ENCODE measurements at regions not wholly inside any gene's neighbourhood (a gene's known extent, or its start where the extent isn't known, plus 50 kb on each side); places are given as distances from the start of the nearest gene placed in this dataset.

DNA sequence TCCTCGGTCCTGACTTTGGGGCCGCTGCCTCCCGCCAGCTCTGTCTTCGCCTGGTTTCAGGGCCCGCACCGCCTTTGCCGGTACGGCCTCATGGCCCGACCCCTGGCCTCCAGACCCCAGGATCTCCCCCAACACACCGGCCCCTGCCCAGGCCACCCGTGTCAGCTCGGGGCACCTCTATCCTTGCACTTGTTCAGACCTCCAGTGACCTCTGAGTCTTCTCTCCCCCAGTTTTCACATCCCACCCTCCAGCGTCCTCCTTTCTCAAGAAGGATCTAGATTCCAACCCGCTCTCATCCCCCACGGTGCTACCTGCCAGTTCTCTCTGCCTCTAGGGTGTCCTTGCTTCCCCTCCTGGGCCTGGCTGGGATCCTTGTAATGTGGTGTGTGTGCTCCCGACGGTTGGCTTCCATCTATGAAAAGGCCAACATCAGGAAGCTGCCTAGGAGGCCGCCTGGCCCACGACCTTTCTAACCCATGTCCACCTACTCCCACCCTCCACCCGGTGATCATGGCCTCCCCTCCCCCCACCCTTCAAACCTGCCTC, 61.1 kb downstream of the SPATA31C2 start:
- H3K9ac ChIP-seq (ENCODE audit: low read length), result no peak overlapping the region
- H3K27me3 ChIP-seq (ENCODE audit: control insufficient read depth in 1 of 2, insufficient read depth in 2 of 2, low read length in 2 of 2), result no peaks in the 10 kb centered on the region
- H3K4me1 ChIP-seq (ENCODE audit: insufficient read depth, low read length), result peaks cover 6% of the 10 kb centered on the region
- H3K4me3 ChIP-seq (ENCODE audit: low read depth in 1 of 2, low read length in 2 of 2), result peak overlapping the region; percentile 74 to 77
- peak overlapping the region; percentile 85 for H3K27ac ChIP-seq (ENCODE audit: low read depth, low read length)
- no peaks in the 10 kb centered on the region for H3K36me3 ChIP-seq (ENCODE audit: insufficient read depth, low read length)
- no peaks in the 10 kb centered on the region for H3K9me3 ChIP-seq (ENCODE audit: low read length)

DNA sequence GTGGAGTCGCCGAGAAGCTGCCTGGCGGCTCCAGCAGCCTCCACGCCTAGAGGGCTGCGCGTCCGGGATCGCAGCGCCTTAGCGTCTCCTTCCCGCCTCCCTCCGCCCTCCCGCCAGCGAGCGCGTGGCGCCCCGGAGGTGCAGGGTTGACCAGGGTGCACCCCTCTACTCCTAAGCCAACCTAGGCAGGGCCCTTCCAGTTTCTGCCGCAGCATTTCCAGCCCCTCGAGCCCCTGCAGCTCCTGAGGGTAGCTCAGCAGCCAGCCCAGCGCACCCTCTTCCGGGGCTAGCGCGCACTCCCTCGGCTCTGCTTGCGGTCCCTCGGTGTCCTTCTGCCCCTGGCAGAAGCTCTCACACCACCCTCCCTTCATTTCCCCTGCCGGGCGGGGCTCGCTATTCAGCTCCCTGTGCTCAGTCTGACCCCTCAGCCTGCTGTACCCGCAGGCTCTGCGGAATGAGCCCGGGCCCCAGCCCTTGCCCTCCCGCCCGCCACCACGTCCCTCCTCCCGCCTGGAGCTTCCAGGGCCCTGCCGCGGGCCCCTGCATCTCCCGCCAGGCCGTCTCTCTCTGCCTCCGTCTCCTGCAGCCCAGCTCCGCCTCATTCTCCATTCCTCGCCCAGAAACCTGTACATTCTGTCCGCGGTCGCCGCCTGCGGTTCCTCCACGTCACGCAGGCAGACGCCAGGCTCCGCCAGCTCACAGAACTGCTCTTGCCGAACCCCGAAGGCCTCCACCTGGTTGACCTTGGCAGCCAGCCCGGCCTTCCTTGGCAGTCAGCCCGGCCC, 61.8 kb downstream of the SPATA31C2 start:
- Histone ChIP-seq H3K4me1 (ENCODE audit: insufficient read depth, low read length) (peaks cover 6% of the 10 kb centered on the region), H3K9me3 (ENCODE audit: low read length) (no peaks in the 10 kb centered on the region), H3K9ac (ENCODE audit: low read length) (peak overlapping the region; percentile 13), H3K36me3 (ENCODE audit: insufficient read depth, low read length) (no peaks in the 10 kb centered on the region), H3K27me3 (ENCODE audit: control insufficient read depth in 1 of 2, insufficient read depth in 2 of 2, low read length in 2 of 2) (no peaks in the 10 kb centered on the region), H3K4me3 (ENCODE audit: low read depth in 1 of 2, low read length in 2 of 2) (peak overlapping the region; percentile 74 to 77), H3K27ac (ENCODE audit: low read depth, low read length) (peak overlapping the region; percentile 85)

DNA sequence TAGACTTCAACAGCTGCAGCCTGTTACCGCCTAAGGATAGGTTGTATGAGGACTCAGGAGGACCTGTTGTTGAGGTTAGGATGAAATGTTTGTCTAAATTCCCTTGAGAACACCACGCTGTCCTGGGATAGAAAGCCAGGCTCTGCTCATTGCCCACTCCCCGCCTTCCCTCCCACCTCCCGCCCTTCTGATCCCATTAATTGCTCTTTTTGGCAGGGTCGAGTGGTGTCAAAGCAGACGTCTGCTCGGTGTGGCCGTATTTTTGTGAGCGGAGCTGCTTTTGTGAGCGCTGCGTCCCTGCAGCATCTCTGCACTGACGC, 62.3 kb downstream of the SPATA31C2 start:
- Histone ChIP-seq H3K9me3 (ENCODE audit: low read length) (no peaks in the 10 kb centered on the region), H3K27ac (ENCODE audit: low read depth, low read length) (peak overlapping the region; percentile 49), H3K4me1 (ENCODE audit: insufficient read depth, low read length) (peaks cover 6% of the 10 kb centered on the region), H3K36me3 (ENCODE audit: insufficient read depth, low read length) (no peaks in the 10 kb centered on the region), H3K9ac (ENCODE audit: low read length) (peak overlapping the region; percentile 13), H3K4me3 (ENCODE audit: low read depth in 1 of 2, low read length in 2 of 2) (peak overlapping the region; percentile 74 to 77), H3K27me3 (ENCODE audit: control insufficient read depth in 1 of 2, insufficient read depth in 2 of 2, low read length in 2 of 2) (no peaks in the 10 kb centered on the region)

DNA sequence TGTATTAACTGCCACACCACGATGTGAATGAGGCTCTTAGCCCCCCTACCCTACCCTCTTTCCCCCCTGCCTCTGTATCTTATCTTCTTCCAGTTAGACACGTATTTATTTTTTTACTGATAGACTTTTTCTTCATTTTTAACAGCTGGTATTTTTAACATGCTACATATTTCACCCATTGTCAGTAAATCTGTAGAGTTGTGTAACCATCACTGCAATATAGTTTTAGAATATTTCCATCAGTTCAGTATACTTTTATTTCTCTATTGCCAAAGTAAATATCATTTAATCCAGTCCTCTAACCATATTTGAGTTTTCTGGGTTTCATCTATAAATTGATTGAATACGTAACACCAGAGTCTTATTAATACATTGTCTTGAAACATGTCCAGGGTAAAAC, 62.8 kb downstream of the SPATA31C2 start:
- H3K36me3 ChIP-seq (ENCODE audit: insufficient read depth, low read length), result no peaks in the 10 kb centered on the region
- no peaks in the 10 kb centered on the region for H3K27me3 ChIP-seq (ENCODE audit: control insufficient read depth in 1 of 2, insufficient read depth in 2 of 2, low read length in 2 of 2)
- H3K9me3 ChIP-seq (ENCODE audit: low read length), result no peaks in the 10 kb centered on the region
- peak overlapping the region; percentile 13 for H3K9ac ChIP-seq (ENCODE audit: low read length)
- peak overlapping the region; percentile 49 for H3K27ac ChIP-seq (ENCODE audit: low read depth, low read length)
- H3K4me1 ChIP-seq (ENCODE audit: insufficient read depth, low read length), result peaks cover 6% of the 10 kb centered on the region
- peak overlapping the region in 1 of 2 donors; percentile 77 for H3K4me3 ChIP-seq (ENCODE audit: low read depth in 1 of 2, low read length in 2 of 2)

DNA sequence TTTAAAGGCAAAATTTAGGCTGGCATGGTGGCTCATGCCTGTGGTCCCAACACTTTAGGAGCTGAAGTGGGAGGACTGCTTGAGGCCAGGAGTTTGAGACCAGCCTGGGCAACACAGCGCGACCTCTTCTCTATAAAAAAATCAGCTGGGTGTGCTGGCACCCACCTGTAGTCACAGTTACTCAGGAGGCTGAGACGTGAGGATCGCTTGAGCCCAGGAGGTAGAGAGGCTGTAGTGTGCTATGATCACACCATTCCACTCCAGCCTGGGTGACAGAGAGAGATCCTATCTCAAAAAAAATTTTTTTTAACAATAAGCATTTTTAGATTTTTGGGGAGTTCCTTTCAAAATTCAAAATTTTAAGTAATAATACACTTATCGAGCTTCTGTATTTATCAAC, 63.3 kb downstream of the SPATA31C2 start:
- Histone ChIP-seq H3K27ac (ENCODE audit: low read depth, low read length) (no peak overlapping the region), H3K9me3 (ENCODE audit: low read length) (no peaks in the 10 kb centered on the region), H3K4me3 (ENCODE audit: low read depth in 1 of 2, low read length in 2 of 2) (no peak overlapping the region), H3K36me3 (ENCODE audit: insufficient read depth, low read length) (no peaks in the 10 kb centered on the region), H3K9ac (ENCODE audit: low read length) (no peak overlapping the region), H3K4me1 (ENCODE audit: insufficient read depth, low read length) (peaks cover 6% of the 10 kb centered on the region), H3K27me3 (ENCODE audit: control insufficient read depth in 1 of 2, insufficient read depth in 2 of 2, low read length in 2 of 2) (no peaks in the 10 kb centered on the region)

DNA sequence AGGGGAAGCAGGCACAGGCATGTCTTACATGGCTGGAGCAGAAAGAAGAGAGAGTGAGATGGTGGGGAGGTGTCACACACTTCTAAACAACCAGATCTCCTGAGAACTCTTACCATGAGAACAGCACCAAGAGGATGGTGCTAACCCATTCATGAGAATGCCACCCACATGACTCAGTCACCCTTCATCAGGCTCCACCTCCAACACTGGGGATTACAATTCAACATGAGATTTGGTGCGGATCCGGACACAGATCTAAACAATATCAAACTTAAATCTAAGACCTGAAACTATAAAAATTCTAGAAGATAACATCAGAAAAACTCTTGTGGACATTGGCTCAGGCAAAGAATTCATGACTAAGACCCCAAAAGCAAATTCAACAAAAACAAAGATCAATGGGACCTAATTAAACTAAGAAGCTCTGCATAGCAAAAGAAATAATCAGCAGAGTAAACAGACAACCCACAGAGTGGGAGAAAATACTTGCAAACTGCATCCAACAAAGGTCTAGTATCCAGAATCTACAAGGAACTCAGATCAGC, 65.4 kb downstream of the SPATA31C2 start:
- Histone ChIP-seq H3K4me3 (ENCODE audit: low read depth in 1 of 2, low read length in 2 of 2) (no peak overlapping the region), H3K36me3 (ENCODE audit: insufficient read depth, low read length) (no peaks in the 10 kb centered on the region), H3K9me3 (ENCODE audit: low read length) (no peaks in the 10 kb centered on the region), H3K4me1 (ENCODE audit: insufficient read depth, low read length) (peaks cover 6% of the 10 kb centered on the region), H3K27ac (ENCODE audit: low read depth, low read length) (no peak overlapping the region), H3K27me3 (ENCODE audit: control insufficient read depth in 1 of 2, insufficient read depth in 2 of 2, low read length in 2 of 2) (no peaks in the 10 kb centered on the region), H3K9ac (ENCODE audit: low read length) (no peak overlapping the region)

DNA sequence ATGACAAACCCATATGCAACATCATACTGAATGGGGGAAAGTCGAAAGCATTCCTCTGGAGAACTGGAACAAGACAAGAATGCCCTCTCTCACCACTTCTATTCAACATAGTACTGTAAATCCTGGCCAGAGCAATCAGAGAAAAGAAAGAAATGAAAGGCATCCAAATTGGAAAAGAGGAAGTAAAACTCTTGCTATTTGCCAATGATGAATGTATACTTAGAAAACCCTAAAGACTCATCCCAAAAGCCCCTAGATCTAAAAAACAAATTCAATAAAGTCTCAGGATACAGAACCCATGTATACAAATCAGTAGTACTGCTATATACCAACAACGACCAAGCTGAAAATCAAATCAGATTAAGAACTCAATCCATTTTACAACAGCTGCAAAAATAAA, 66.9 kb downstream of the SPATA31C2 start:
- H3K27ac ChIP-seq (ENCODE audit: low read depth, low read length), result no peak overlapping the region
- H3K27me3 ChIP-seq (ENCODE audit: control insufficient read depth in 1 of 2, insufficient read depth in 2 of 2, low read length in 2 of 2), result no peaks in the 10 kb centered on the region
- H3K9me3 ChIP-seq (ENCODE audit: low read length), result no peaks in the 10 kb centered on the region

DNA sequence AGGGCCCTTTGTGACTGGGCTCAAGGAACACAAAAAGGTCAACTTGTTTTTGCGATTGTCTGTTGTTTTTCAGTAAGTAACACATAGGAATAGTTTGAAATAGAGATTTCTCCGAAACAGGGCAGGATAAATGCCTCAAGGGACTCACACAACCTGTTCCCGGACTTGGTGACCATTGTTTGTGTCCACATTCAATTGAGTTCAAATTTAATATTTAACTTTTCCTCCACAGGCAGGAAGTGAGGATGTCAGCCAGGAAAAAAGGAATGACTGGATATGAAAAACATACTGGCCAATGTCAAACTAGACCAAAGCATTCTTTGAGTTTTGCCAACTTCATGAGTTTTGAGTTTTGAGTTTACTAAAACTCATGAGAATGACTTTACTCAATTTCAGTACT, 72.7 kb downstream of the SPATA31C2 start:
- Histone ChIP-seq H3K4me1 (ENCODE audit: insufficient read depth, low read length) (no peaks in the 10 kb centered on the region), H3K4me3 (ENCODE audit: low read depth in 1 of 2, low read length in 2 of 2) (no peak overlapping the region), H3K9me3 (ENCODE audit: low read length) (no peaks in the 10 kb centered on the region), H3K9ac (ENCODE audit: low read length) (no peak overlapping the region), H3K36me3 (ENCODE audit: insufficient read depth, low read length) (no peaks in the 10 kb centered on the region), H3K27ac (ENCODE audit: low read depth, low read length) (no peak overlapping the region), H3K27me3 (ENCODE audit: control insufficient read depth in 1 of 2, insufficient read depth in 2 of 2, low read length in 2 of 2) (no peaks in the 10 kb centered on the region)

More for the DNA sequence above, 66.9 kb downstream of the SPATA31C2 start:
- Histone ChIP-seq H3K36me3 (ENCODE audit: insufficient read depth, low read length) (no peaks in the 10 kb centered on the region), H3K4me1 (ENCODE audit: insufficient read depth, low read length) (no peaks in the 10 kb centered on the region), H3K9ac (ENCODE audit: low read length) (no peak overlapping the region), H3K4me3 (ENCODE audit: low read depth in 1 of 2, low read length in 2 of 2) (no peak overlapping the region)

DNA sequence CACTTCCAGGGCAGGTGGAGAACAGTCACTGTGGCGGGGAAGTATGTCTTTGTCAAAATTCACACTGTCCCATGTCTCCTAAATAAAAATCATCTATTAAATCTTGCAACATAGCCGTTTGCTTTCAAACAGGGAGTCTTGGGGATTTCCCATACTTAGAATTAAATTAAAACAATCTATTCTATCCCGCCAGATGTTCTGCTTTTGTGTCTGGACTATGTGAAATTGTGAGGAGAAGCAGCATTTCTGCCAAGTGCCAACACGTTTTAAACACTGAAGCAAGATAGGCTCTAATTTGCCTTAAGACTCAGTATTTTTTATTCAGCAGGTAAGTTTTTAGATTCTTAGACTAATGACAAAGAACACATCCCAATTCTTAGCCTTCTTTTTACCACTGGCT, 73.7 kb downstream of the SPATA31C2 start:
- Histone ChIP-seq H3K4me3 (ENCODE audit: low read depth in 1 of 2, low read length in 2 of 2) (no peak overlapping the region), H3K27ac (ENCODE audit: low read depth, low read length) (no peak overlapping the region), H3K4me1 (ENCODE audit: insufficient read depth, low read length) (no peaks in the 10 kb centered on the region), H3K9me3 (ENCODE audit: low read length) (no peaks in the 10 kb centered on the region), H3K27me3 (ENCODE audit: control insufficient read depth in 1 of 2, insufficient read depth in 2 of 2, low read length in 2 of 2) (no peaks in the 10 kb centered on the region), H3K36me3 (ENCODE audit: insufficient read depth, low read length) (no peaks in the 10 kb centered on the region), H3K9ac (ENCODE audit: low read length) (no peak overlapping the region)

DNA sequence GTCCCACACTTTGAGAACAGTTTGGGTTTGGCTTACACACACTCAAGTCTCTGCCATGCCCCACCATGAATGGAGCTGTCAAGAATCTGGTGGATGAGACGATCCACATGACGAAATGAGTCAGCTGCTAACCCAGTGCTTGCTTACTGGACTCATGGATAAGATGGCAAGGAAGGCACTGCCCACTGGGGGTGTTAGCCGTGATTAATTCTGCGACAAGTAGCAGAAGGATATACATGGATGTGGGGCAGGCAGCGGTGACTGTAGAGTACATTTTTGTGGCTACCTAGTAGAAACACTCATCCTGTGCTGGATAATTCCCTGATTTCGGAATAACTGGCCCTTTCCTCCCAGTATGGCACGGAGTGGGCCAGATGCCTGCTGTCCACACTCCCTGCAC, 77.5 kb downstream of the SPATA31C2 start:
- H3K4me1 ChIP-seq (ENCODE audit: insufficient read depth, low read length), result no peaks in the 10 kb centered on the region
- no peaks in the 10 kb centered on the region for H3K27me3 ChIP-seq (ENCODE audit: control insufficient read depth in 1 of 2, insufficient read depth in 2 of 2, low read length in 2 of 2)
- no peak overlapping the region for H3K9ac ChIP-seq (ENCODE audit: low read length)
- no peak overlapping the region for H3K4me3 ChIP-seq (ENCODE audit: low read depth in 1 of 2, low read length in 2 of 2)
- no peaks in the 10 kb centered on the region for H3K36me3 ChIP-seq (ENCODE audit: insufficient read depth, low read length)
- no peaks in the 10 kb centered on the region for H3K9me3 ChIP-seq (ENCODE audit: low read length)
- no peak overlapping the region for H3K27ac ChIP-seq (ENCODE audit: low read depth, low read length)

DNA sequence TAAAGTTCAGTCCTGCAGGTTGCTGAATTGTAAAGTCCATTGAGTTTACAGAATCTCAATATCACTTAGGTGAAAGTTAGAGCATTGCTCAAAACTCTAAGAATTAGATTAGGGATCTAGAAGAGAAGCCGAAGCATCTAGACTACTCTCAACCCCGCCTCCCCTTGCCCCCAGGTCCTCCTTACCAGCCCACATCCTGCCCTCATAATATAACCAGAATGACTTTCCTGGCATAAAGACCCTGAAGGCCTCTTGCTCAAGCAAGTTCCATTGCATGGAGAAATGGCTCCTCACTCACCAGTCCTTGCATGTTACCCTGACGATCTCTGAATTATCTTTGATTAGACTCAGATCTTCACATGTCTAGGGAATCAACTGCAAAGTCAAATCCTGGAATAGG, 78.8 kb downstream of the SPATA31C2 start:
- H3K9me3 ChIP-seq (ENCODE audit: low read length), result no peaks in the 10 kb centered on the region
- no peak overlapping the region for H3K9ac ChIP-seq (ENCODE audit: low read length)
- H3K36me3 ChIP-seq (ENCODE audit: insufficient read depth, low read length), result no peaks in the 10 kb centered on the region
- no peaks in the 10 kb centered on the region for H3K4me1 ChIP-seq (ENCODE audit: insufficient read depth, low read length)
- H3K27ac ChIP-seq (ENCODE audit: low read depth, low read length), result no peak overlapping the region
- H3K4me3 ChIP-seq (ENCODE audit: low read depth in 1 of 2, low read length in 2 of 2), result no peak overlapping the region
- no peaks in the 10 kb centered on the region for H3K27me3 ChIP-seq (ENCODE audit: control insufficient read depth in 1 of 2, insufficient read depth in 2 of 2, low read length in 2 of 2)

DNA sequence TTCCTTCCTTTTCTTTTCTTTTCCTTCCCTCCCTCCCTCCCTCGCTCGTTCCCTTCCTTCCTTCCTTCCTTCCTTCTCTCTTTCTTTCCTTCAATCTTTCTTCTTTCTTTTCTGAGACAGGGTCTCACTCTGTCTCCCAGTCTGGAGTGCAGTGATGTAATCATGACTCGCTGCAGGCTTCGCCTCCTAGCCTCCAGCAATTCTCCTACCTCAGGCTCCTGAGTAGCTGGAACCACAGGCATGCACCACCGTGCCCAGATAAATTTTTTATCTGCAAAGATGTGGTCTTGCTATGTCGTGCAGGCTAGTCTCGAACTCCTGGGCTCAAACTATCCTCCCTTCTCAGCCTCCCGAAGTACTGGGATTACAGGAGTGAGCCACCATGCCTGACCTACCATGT, 81.4 kb downstream of the SPATA31C2 start:
- Histone ChIP-seq H3K9me3 (ENCODE audit: low read length) (no peaks in the 10 kb centered on the region), H3K36me3 (ENCODE audit: insufficient read depth, low read length) (no peaks in the 10 kb centered on the region), H3K9ac (ENCODE audit: low read length) (no peak overlapping the region), H3K27me3 (ENCODE audit: control insufficient read depth in 1 of 2, insufficient read depth in 2 of 2, low read length in 2 of 2) (no peaks in the 10 kb centered on the region), H3K4me3 (ENCODE audit: low read depth in 1 of 2, low read length in 2 of 2) (no peak overlapping the region), H3K27ac (ENCODE audit: low read depth, low read length) (no peak overlapping the region), H3K4me1 (ENCODE audit: insufficient read depth, low read length) (no peaks in the 10 kb centered on the region)

Data from muscle layer of colon (tissue), 2 donors.